ENCODE measurements at regions not wholly inside any gene's neighbourhood (a gene's known extent, or its start where the extent isn't known, plus 50 kb on each side); places are given as distances from the start of the nearest gene placed in this dataset.
A peak's percentile ranks its signal among the peaks of the same experiment; 100 is the strongest.

GRCh38 chr12:71071536-71072097 lies 86.2 kb downstream of the TSPAN8 start:
- DNase-seq (ENCODE audit: low read depth in 4 of 4, low spot score in 2 of 4), result no peak

DNA sequence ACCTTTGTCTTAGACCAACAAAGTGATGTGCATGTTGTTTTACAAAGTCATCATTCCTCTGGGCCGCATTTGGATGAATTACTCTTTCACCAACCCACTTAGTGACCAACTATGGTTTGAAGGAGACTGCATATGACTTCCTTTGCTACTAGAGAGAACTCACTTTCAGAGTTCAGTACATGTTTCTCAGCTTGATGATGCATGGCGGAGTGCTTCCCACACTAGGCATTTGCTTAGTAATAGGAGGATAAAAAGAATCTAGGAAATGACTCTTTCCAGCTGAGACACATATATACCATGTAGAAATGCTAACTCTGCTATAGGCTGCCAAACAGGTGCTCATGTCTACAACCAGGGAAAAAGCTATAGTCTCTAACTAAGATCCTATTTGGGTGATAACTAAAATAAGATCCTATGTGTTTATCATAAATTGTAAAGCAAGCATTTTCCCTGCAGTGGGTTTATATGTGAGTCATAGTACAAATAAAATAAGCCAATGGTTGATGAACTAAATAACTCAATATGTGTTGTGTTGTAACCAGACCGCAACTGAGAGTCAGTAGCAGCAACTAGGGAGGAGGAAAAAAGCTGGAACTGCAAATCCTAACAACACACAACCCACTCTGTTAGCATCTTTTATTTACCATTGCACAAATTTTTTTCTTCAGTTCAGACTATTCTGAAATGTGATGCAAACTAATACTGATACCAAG lies 87.2 kb downstream of the TSPAN8 start:
- no peak for DNase-seq (ENCODE audit: low read depth in 4 of 4, low spot score in 2 of 4)

GRCh38 chr12:71069311-71069710 lies 88.5 kb downstream of the TSPAN8 start:
- no peak for DNase-seq (ENCODE audit: low read depth in 4 of 4, low spot score in 2 of 4)

GRCh38 chr12:71063087-71063486 lies 94.7 kb downstream of the TSPAN8 start:
- DNase-seq (ENCODE audit: low read depth in 4 of 4, low spot score in 2 of 4), result no peak

DNA sequence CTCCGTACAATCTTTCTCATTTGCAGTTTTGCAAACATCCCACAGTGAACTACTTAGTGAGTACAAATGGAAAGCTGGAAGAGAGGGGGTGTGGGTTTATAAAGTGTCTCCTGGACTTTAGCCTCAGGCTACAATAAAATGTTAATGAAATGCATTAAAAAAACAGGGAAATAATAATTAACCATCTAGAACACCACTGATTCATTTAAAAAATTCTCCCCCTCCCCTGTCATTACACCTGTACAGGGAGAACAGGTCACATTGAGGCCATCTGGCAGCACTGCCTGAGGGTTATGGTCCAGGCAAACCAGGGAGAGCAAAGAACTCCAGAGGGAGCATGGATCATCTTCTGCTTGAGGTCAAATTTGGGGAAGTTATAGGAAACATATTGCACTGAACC lies 96.3 kb downstream of the TSPAN8 start:
- peak in 1 of 4 donors; percentile 19 for DNase-seq (ENCODE audit: low read depth in 4 of 4, low spot score in 2 of 4)

DNA sequence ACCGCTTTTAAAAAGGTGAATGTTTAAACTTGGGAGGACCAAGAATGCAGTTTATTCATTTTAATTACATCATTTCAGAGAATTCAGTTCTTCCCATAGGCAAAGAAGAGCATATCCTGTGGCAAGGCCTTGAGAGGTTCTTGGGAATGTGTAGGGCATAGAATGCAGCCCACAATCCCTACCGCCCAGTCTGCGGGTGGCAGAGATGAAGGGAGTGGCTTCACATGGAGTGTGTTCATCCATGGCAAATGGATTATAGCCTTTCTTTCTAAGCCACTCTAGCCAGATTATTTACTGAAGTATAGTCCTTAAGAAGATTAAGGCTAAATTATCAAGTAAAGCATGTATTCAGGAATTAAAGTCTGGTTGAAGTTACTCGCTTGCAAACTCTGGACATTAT lies 97.4 kb downstream of the TSPAN8 start:
- DNase-seq (ENCODE audit: low read depth in 4 of 4, low spot score in 2 of 4), result no peak

DNA sequence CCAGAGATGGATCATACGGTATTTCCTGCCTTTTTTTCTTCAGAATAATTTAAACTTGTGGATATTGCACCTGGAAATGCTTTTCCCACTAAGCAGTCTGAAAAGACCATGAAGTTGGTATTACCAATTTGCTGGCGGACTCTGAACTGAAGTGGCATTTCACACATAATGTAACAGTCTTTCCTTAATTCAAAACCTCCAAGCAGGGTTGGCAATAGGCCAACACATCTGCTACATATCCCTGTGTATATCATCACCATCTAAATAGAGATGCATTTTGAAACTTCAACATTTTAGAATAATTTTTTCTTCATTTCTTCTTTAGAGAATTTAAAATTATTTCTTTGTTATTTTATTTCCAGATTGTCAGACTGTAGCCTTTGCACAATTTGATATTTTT lies 100.5 kb downstream of the TSPAN8 start:
- no peak for DNase-seq (ENCODE audit: low read depth in 4 of 4, low spot score in 2 of 4)

GRCh38 chr12:71054551-71054950 lies 103.2 kb downstream of the TSPAN8 start:
- no peak for DNase-seq (ENCODE audit: low read depth in 4 of 4, low spot score in 2 of 4)

- DNase-seq (ENCODE audit: low read depth in 4 of 4, low spot score in 2 of 4), result no peak
Observed at GRCh38 chr12:71046215-71046614, 111.6 kb downstream of the TSPAN8 start.

- DNase-seq (ENCODE audit: low read depth in 4 of 4, low spot score in 2 of 4), result no peak
Observed at GRCh38 chr12:71045781-71046180, 112.0 kb downstream of the TSPAN8 start.

DNA sequence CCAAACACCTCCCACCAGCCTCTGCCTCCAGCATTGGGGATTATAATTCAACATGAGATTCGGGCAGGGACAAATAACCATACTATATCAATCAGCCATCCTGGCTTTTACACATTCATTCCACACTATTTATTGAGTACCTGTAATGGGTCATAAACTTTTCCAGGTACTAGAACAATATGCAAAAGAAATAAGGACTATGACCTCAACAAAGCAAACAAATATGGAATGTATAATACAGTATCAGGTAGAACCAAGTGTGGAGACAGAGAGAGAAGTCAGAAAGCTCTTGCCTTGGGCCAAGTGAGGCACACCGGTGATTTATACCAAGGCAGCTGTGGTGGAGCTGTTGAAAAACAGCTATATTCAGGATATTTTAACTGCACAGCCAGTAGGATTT lies 116.3 kb downstream of the TSPAN8 start:
- no peak for DNase-seq (ENCODE audit: low read depth in 4 of 4, low spot score in 2 of 4)

- DNase-seq (ENCODE audit: low read depth in 4 of 4, low spot score in 2 of 4), result no peak
Observed at GRCh38 chr12:71038960-71039359, 118.4 kb upstream of the PTPRR start.

- no peak for DNase-seq (ENCODE audit: low read depth in 4 of 4, low spot score in 2 of 4)
Observed at GRCh38 chr12:71036526-71036925, 116.0 kb upstream of the PTPRR start.

- DNase-seq (ENCODE audit: low read depth in 4 of 4, low spot score in 2 of 4), result no peak
Observed at GRCh38 chr12:71032933-71033332, 112.4 kb upstream of the PTPRR start.

DNA sequence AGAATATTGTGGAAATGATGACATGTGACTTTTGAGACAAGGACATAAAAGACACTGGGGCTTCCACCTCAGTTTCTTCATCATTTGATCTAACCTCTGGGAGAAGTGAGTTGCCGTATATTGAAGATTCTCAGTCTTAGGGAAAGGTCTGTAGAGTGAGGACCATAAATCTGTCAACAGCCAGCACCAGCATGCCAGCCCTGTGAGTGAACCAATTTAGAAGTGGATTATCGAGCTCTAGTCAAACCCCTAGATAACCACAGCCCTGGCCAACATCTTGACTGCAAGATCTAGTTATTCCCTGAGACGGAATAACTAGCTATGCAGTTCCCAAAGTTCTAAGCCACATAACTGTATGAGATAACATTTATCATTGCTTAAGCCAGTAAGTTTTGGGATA lies 108.8 kb upstream of the PTPRR start:
- DNase-seq (ENCODE audit: low read depth in 4 of 4, low spot score in 2 of 4), result no peak

GRCh38 chr12:71027856-71028255 lies 107.3 kb upstream of the PTPRR start:
- DNase-seq (ENCODE audit: low read depth in 4 of 4, low spot score in 2 of 4), result no peak

- DNase-seq (ENCODE audit: low read depth in 4 of 4, low spot score in 2 of 4), result no peak
Observed at GRCh38 chr12:71024827-71025226, 104.3 kb upstream of the PTPRR start.

DNA sequence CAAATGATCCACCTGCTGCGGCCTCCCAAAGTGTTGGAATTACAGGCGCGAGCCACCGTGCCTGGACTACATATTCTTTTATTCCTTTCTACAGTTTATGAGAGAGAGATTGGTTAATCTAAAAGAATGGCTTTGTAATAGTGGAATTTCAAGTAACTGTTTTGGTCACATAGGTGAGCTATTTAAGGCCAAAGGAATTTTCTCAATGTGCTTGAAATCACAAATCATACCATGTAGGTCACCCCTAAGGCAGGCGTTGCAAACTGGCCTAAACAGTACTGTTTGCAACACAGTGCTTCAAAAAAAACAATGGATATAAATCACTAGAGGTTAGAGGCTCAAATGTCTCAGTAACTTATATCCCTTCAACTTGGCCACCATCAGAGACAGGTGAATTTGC lies 103.7 kb upstream of the PTPRR start:
- no peak for DNase-seq (ENCODE audit: low read depth in 4 of 4, low spot score in 2 of 4)

DNA sequence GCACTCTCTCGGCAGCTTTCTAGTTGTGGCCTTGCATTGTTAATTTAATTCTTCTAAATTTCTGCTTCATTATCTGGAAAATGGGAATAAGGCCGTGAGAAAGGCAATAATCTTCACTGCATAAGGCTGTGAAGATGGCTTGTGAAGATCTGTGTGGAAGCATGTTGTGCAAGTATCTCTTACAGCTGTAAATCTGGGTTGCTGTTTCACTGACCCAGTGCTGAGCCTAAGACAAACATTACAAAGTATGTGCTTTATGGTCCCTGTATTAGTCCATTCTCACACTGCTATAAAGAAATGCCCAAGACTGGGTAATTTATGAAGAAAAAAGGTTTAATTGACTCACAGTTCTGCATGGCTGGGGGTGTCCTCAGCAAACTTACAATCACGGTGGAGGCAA lies 101.0 kb upstream of the PTPRR start:
- no peak for DNase-seq (ENCODE audit: low read depth in 4 of 4, low spot score in 2 of 4)

- DNase-seq (ENCODE audit: low read depth in 4 of 4, low spot score in 2 of 4), result no peak
Observed at GRCh38 chr12:71019282-71019831, 98.8 kb upstream of the PTPRR start.

DNA sequence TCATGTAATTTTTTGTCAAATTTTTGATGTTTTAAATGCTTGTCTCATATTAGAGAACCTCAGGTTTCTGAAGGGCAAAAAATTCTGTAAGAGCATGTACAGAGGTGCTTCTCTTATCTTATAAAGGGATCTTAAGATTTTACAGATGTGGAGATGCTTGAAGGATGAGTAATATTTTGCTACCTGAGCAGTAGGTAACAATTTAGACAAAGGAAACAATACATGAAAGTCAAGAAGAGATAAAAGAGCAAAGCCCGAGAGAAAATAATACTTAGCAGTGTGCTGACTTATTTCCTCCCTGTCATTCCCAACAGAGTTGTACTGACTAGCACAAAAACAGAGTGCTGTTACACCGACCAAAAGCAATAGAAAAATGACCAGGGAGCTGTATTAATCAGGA lies 98.1 kb upstream of the PTPRR start:
- no peak for DNase-seq (ENCODE audit: low read depth in 4 of 4, low spot score in 2 of 4)

DNA sequence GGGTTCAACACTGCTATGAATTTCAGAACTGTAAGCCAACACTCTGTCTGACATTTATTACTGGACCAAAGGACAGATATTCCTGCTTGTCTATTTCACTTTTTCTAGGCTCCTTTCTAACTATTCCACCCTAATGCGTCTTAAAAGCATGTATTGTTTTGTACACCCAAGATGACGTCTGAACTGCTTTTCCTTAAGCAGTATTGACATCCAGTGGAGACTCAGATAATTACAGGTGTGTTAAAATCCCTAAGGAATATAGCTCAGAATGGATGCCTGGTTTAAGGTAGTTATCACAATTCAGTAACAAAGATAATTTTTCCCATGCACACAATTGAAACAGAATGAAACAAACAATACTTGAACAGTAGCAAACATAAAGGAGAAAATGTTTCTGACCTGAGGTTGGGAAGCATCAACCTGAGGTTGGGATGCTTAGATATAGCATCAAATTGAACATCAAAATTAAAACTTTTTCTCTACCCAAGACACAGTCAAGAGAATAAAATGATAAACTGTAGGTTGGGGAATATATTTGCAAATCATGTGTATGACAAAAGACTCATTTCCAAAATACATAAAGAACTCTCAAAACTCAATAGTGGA lies 93.7 kb upstream of the PTPRR start:
- DNase-seq (ENCODE audit: low read depth in 4 of 4, low spot score in 2 of 4), result peak in 2 of 4 donors; percentile 10 to 17

Data from left renal cortex interstitium (tissue), 4 donors.